Activated T-cell treated with anti-CD3 and anti-CD28 coated beads for 4 hours (primary cell): ENCODE measurements at regions not wholly inside any gene's neighbourhood (a gene's known extent, or its start where the extent isn't known, plus 50 kb on each side); places are given as distances from the start of the nearest gene placed in this dataset.
"Not testable (repeated sequence)": the region's sequence is repeated elsewhere in the genome, so short reads cannot be mapped to it uniquely, and the experiment has no call there.

ENCODE experiments used
- DNase-seq: peaks from one replicate; pipeline ENCODE4 v3.0.0-alpha.2; 2020

DNA sequence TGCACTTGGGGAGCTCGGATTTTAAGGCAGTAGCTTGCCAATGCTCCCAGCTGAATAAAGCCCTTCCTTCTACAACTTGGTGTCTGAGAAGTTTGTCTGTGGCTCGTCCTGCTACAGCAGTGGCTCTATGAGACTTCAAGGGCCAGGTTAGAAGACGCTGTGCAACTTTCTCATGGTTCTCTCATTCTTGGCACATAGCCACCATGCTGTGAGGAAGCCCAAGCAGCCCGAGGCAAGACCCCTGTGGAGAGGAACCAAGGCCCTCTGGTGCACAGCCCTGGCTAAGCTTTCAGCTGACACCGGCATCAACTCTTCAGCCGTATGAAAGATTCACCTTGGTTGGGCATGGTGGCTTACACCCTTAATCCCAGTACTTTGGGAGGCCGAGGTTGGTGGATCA is 116.9 kb upstream of the EEF2KMT start:
- no peak for DNase-seq

DNA sequence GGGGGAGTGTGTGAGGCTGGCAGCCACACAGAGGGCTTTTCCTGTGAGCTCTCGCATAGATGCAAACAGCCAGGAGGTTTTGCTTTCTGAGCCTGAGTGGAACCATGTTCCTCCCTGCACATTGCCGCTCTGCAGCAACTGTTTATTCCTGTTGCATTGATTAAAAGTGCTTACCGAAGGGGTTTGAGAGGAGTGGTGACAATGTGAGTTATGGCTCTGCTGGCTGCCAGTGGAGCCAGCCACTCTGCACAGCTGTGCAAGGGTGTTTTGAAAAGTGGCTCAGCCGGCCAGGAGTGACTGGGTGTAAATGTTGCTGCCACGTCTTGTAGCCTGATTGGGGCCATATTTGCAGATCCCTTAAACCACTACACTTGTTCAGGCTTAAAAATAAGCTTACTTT is 114.9 kb upstream of the EEF2KMT start:
- DNase-seq, result not testable (repeated sequence)

DNA sequence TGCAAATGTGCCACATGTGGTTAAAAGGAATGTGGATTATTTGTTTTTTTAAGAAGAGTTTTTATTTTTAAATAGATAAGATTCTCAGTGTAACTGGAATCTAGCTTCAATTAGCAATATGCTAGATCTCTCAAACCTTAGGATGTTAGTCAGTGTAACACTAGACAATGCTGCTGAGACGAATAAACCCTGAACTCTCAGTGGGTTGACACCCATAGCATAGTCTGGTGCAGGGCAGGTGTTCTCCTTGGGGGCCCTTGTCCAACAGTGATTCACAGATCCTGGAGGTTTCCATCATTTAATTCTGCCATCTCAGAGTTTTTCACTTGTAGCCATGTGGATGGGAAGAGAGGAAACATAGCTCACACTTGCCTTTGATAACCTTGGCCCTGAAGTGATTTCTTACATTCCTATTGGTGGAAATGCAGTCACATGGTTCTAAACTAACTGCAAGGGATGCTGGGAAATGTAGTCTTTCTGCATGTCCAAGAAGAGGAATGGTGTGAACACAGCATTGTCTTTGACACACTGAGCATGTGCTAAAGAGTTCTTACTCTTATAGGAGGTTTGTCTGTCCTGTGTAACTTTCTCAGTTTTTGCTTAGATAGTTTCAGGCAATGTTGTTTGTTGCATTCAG is 110.4 kb upstream of the EEF2KMT start:
- DNase-seq, result not testable (repeated sequence)

DNA sequence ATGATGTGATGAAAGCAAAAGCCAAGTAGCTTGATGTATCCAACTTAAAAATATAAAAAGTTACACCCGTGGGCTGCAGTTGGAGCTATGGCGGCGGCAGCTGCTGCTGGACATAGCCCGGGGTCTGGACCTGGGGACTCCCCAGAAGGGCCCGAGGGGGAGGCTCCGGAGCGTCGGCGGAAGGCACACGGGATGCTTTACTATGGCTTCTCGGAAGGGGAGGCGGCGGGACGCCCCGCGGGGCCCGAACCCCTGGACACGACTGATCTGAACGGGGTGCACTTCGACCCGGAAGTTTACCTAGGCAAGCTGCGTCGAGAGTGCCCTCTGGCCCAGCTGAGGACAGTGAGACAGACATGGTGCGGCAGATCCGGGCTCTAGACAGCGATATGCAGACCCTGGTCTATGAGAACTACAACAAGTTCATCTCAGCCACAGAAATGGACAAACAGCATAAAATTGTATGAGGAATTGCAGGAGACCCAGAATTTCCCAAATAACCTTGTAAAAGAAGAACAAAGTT is 109.5 kb upstream of the EEF2KMT start:
- no peak for DNase-seq

DNA sequence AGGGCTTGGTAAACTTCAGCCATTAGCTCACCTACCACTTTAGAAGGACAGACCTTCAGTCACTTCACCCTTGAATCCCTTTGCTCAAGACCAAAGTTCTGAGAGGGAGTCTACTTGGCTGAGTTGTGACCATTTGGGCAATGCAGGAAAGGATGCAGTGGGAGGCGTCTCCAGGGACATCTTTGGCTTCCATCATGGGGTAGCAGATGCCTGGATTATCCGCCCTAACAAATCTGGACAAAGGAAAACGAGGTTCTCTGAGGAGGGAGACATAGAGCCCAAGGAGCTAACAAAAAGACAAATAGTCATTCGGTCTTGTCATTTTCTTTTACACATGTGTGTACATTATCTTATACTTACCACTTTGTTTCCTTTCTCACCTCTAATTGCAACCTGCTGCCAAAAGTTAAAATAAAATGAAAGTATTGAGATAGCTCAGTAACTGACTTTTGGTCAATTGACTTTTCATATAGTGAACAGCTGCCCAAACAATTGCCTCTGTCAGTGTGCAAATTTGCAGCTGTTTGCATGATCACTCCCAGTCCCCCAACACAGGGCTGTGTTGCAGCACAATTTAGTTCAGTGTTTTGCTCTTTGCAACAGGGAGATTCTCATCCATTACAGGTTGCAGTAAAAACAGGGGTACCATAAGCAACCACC is 108.9 kb upstream of the EEF2KMT start:
- no peak for DNase-seq

DNA sequence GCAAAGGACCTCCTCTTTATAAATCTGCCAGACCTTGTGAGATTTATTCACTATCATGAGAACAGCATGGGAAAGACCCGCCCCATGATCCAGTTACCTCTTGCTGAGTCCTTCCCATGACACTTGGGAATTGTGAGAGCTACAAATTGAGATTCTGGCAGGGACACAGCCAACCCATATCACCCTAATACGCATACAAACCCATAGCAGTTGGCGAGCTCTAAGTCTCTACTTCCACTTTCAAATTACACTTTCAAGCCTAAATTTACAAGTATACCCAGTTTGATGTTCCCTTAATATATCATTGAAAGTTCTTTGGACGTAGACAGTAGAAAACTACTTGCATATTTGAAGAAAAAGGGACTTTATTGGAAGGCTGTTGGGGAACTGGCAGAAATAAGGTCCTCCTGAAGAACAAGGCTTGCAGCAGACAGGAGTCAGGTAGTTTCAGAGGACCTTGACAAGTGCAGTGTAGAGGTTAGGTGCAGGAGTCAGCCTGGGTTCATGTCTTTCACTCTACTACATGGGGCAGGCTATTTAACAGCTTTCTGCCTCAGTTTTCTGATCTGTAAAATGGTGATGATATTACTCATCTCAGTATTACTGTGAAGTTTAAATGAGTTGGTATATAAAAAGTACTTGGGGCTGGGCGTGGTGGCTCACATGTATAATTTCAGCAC is 107.9 kb upstream of the EEF2KMT start:
- no peak for DNase-seq

DNA sequence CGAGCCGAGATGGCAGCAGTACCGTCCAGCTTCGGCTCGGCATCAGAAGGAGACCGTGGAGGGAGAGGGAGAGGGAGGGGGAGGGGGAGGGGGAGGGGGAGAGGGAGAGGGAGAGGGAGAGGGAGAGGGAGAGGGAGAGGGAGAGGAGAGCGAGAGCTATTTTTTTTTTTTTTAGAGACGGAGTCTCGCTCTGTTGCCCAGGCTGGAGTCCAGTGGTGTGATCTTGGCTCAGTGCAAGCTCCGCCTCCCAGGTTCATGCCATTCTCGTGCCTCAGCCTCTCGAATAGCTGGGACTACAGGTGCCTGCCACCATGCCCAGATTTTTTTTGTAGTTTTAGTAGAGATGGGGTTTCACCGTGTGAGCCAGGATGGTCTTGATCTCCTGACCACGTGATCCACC is 106.1 kb upstream of the EEF2KMT start:
- not testable (repeated sequence) for DNase-seq

DNA sequence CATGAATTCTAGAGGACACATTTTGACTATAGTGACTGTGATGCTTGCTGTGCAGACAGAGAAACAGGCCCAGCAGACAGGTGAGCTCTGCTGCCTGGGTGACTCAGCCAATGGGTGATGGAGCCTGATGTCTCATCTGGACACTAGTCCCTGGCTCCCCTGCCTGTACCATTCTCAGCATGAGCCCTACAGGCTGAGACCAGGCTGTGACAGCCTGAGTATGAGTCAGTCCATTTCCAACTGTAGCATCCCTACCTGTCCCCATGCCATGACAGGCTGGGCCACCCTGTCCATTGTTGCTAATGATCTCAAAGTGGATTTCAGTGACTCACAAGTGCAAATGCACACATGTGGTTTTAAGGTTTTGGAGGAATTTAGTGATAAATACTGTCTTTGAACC is 102.5 kb upstream of the EEF2KMT start:
- DNase-seq, result no peak

DNA sequence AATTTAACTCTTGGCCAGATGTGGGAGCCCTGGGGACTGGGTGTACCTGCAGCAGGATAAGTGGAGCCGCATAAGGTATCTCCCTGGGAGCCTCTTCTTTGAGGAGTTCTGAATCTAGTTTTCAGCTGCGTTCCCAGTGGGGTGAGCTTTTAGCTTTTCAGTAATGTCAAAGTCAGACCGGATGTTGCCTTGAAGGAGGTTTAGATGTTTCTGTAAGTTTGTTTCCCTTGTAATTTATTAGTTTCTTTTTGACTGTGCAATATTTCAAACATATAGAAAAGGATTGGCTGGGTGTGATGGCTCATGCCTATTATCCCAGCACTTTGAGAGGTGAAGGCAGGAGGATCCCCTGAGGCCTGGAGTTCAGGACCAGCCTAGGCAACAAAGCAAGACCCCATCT is 98.6 kb upstream of the EEF2KMT start:
- DNase-seq, result no peak

DNA sequence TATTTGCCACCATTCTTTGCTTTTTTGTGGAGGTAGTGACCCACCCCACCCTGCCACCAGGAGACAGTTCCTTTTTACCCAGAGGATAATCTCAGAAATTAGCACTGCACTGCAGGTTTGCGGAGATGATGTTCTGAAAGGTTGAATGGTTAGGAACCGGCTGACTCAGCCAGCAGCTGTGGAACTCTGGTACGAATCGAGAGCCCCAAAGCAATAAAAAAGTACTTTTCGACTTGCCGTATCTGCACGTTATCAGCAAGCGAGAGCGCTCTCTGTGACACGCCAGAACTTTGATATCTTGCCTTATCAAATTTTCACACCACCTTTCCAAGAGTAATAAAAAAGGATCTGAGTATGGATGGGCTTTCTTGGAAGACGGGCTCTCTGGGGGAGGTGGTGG is 96.3 kb upstream of the EEF2KMT start:
- DNase-seq, result no peak

DNA sequence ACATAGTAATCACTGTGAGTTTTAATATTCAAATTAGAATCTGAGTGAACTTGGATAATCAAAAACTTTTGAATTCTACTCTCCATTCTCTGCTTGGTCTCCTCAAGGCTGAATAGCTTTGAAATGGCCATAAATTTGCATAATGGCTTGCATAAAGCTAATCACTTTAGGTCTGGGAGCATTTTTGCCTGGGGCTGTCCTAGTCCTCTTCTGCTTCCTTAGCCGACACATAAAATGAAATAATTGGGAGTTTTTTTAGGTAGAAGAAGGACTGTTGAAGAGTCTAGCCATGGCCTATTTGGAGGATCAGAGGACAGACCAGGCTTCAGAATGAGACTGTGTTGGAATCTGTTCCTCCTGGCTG is 91.4 kb upstream of the EEF2KMT start:
- DNase-seq, result no peak

DNA sequence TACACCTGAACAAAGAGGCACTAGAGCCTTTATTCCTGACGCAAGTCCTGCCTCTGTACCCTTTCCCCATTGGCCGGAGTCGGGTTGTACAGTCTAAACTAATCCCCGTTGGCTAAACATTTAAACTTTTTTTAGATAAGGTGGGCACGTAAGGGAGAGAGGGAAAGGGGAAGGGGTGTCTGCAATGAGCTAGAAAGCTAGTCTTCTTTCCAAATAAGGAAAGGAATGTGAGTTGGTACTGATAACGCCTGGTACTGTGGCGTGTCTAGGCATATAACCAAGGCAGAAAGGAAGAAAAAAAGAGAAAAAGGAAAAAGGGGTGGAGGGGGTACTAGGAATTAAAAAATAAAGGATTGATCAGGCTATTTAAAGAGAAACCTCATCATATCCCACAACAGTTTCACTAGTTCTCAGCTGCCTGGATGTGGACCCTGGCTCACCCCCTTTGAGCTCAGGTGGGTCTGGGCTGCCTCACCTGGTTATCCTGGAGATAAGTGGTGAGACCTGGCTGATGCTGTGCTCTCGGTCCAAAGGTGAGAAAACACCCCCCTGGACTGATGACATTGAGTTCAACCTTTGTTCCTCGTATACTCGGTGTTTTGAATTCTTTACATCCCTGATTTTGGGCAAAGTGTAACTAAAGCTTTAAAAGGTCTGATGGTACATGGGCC is 90.9 kb upstream of the EEF2KMT start:
- no peak for DNase-seq

DNA sequence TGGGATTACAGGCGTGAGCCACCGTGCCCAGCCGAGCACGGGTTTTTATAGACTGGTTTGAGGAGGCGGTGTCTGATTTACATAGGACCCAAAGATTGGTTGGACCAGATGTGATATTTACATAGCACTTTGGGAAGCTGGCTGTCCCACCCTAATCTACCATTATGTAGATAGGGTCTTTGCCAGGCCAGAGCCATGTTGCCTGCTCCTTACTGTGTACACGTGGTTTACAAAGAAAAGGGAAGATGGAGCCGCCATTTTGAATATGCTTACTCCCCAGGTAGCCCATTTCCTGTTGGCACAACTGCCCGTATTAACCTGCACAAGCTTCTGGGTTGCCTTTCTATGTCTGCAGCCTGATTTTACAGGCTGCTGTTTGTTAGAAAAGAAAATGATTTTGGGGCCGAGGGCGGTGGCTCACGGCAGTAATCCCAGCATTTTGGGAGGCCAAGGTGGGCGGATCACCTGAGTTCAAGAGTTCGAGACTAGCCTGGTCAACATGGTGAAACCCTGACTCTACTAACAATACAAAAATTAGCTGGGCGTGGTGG is 89.9 kb upstream of the EEF2KMT start:
- DNase-seq, result no peak

DNA sequence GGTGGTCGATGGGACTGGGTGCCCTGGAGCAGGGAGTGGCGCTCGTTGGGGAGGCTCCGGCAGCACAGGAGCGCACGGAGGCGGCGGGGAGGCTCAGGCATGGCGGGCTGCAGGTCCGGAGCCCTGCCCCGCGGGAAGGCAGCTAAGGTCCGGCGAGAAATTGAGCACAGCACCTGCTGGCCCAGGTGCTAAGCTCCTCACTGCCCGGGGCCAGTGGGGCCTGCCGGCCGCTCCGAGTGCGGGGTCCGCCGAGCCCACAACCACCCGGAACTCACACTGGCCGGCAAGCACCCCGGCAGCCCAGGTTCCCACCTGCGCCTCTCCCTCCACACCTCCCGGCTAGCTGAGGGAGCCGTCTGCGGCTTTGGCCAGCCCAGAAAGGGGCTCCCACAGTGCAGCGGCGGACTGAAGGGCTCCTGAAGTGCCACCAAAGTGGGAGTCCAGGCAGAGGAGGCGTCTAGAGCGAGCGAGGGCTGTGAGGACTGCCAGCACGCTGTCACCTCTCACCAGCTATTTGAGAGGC is 88.8 kb upstream of the EEF2KMT start:
- DNase-seq, result no peak

DNA sequence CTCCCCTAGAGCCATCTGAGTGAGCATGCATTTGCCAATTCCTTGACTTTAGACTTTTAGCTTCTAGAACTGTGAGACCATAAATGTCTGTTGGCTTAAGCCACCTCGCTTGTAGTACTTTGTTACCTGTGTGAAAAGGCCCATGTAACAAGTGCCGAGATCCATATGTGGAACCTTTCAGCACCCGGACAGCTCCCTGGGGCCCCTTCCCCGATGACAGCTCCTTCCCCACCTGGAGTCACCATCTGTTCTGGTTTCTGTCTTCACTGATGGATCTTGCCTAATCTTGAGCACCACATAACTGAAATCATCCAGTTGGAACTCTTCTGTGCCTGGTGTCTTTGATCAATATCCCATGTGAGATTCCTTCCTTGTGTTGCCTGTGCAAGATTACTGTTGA is 78.9 kb upstream of the EEF2KMT start:
- no peak for DNase-seq

DNA sequence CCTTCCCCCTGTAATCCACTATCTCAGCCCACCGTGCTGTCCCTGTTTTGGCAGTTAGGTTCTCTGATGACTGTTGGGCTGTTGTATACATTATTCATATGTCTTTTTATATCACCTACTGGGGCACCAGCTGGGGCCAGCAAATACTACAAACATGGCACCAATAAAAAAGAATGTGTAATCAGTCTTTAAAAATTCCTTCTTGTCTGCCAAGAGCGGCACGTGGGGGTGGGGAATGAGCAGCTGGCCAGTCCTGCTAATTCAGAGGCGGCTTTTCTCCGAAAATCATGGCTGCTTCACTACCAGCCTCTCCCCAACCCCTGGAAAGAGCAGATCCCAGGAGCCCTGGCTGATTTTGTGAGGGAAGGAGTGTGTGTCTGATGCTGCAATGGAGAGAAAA is 77.7 kb upstream of the EEF2KMT start:
- DNase-seq, result no peak

DNA sequence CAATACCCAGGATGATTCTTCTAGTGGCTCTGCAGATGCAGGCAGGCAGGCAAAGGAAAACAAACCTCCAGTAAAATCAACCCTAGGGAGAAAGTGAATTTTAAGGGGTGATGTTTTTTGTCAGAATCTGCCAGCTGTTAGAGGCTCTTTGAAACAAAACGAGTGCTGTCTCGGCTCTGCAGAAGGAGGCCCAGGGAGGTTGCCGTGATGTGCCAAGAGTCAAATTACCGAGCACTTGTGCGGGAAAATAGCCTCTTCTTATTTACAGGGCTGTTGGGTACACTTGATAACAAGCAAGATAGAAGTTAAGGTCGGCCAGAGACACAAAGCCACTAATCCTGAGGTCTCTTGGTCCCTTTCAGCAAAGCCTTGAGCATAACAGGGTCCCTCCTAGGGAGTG is 68.9 kb upstream of the EEF2KMT start:
- DNase-seq, result no peak

DNA sequence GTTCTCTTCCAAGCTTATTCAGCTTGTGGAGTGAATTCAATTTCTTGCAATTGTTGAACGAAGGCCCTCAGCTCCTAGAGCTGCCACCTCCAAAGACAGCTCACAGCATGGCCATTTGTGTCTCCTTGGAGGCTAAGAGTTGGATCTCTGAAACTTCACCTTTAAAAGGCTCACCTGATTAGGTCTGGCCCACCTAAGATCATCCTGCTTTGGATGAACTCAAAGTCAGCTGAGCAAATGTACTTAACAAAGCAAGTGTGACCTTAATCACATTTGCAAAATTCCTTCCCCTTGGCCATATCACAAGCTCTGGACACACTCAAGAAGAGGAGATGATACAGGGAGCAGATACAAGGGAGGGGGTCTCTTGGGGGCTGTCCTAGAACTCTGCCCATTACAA is 67.8 kb upstream of the EEF2KMT start:
- not testable (repeated sequence) for DNase-seq

DNA sequence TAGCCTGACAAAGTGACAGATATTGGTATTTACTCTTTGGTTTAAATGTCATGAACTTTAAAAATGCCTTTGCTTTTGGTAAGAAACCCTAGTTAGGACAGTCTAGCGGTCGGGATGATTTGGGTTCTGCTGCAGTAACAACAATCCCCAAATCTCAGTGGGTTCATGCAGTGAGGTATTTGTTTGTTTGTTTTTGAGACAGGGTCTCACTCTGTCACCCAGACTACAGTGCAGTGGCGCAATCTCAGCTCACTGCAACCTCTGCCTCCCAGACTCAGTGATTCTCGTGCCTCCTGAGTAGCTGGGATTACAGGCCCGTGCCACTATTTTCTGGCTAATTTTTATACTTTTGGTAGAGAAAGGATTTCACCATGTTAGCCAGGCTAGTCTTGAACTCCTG is 65.2 kb upstream of the EEF2KMT start:
- DNase-seq, result not testable (repeated sequence)

DNA sequence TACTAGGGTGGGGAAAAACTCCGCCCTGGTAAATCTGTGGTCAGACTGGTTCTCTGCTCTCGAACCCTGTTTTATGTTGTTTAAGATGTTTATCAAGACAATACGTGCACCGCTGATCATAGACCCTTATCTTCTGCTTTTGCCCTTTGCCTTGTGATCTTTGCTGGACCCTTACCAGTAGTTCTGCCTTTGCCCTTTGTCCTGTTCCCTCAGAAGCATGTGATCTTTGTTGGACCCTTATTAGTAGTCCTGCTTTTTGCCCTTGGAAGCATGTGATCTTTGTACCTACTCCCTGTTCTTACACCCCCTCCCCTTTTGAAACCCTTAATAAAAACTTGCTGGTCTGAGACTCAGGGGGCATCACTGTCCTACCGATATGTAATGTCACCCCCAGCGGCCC is 64.3 kb upstream of the EEF2KMT start:
- DNase-seq, result not testable (repeated sequence)

DNA sequence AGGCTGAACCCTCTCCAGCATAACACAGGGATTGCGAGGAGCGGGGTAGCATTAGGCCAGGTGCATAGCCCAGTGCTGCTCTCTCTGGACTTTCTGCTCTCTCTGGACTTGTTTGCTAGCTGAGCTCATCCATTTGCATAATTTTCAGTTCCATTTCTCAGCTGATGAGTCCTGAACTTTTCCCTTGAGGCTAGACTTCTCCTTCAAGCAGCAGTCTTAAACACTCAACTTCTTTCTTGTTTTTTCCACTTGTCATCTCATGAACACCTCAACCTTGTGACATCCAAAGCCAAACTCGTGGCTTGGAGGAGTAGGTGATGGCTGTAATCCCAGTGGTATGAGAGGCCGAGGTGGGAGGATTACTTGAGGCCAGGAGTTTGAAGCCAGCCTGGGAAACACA is 62.4 kb upstream of the EEF2KMT start:
- not testable (repeated sequence) for DNase-seq

DNA sequence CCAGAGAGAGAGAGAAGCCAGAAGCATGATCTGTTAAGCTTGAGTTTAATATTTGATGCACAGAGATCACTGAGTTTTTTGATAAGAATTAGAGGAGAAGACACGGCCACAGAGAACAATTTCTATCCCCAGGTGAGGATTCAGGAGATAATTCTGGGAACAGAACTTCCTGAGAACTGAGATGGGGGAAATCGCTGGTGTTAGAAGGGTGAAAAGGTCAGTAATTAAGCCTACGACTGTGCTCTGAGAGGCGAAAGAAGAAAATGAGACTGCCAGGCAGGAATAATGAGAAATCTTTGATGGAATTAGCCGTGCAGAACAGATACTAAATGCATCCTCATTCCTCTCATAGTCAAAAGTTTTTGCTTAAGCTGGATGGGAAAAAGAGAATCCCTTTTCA is 61.9 kb upstream of the EEF2KMT start:
- DNase-seq, result not testable (repeated sequence)

DNA sequence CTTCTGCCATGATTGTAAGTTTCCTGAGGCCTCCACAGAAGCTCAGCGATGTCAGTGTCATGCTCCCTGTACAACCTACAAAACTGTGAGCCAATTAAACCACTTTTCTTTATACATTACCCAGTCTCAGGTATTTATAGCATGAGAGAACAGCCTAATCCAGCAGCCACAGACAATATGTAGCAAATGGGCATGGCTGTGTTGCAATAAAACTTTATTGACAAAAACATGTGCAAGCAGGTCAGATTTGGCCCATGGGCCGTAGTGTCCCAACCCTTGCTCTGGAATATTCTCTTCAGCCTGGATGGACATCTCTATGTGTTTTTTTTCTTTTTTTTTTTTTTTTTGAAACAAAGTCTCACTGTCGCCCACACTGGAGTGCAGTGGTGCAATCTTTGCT is 60.9 kb upstream of the EEF2KMT start:
- DNase-seq, result no peak
